Calu3 (cell line): ENCODE measurements at regions not wholly inside any gene's neighbourhood (a gene's known extent, or its start where the extent isn't known, plus 50 kb on each side); places are given as distances from the start of the nearest gene placed in this dataset.
A peak's percentile ranks its signal among the peaks of the same experiment; 100 is the strongest.

Experiments used
- BruUV-seq: library from RNA; stranded (reverse); fragments of 400-500 nt; replicated peaks from 2 replicates; lab custom pipeline; 2021; lab: Mats Ljungman, UMichigan
- CTCF ChIA-PET: fragments of 300-600 bp; sonication (Branson Sonifier 250); formaldehyde crosslinking; loops from one replicate; lab custom pipeline; 2022; ENCODE audit warnings: antibody characterized with exemption; lab: Charles Lee
- DNase-seq: peaks from one replicate; pipeline ENCODE4 v3.0.0; 2022
- H3K27ac Mint-ChIP-seq: one replicate; pipeline ENCODE4 v1.8.0; 2022; ENCODE audit warnings: mixed read lengths; ENCODE audit not compliant: unreplicated experiment
- H3K27me3 Mint-ChIP-seq: one replicate; pipeline ENCODE4 v1.8.0; 2022; ENCODE audit warnings: mixed read lengths; ENCODE audit not compliant: unreplicated experiment
- H3K36me3 Mint-ChIP-seq: one replicate; pipeline ENCODE4 v1.8.0; 2022; ENCODE audit warnings: mild to moderate bottlenecking, moderate library complexity, mixed read lengths; ENCODE audit not compliant: insufficient read depth, unreplicated experiment
- H3K4me1 Mint-ChIP-seq: one replicate; pipeline ENCODE4 v1.8.0; 2022; ENCODE audit warnings: mild to moderate bottlenecking, low read depth, mixed read lengths; ENCODE audit not compliant: unreplicated experiment
- H3K4me3 Mint-ChIP-seq: one replicate; pipeline ENCODE4 v1.8.0; 2022; ENCODE audit warnings: mild to moderate bottlenecking, low read depth, moderate library complexity, mixed read lengths; ENCODE audit not compliant: unreplicated experiment
- H3K9me3 Mint-ChIP-seq: one replicate; pipeline ENCODE4 v1.8.0; 2022; ENCODE audit warnings: low read depth, mixed read lengths; ENCODE audit not compliant: unreplicated experiment
- intact Hi-C: fragments of 100-400 bp; cut with micrococcal nuclease; formaldehyde crosslinking; loops from one replicate; pipeline ENCODE4 v1.10.0; 2022; ENCODE audit not compliant: unreplicated experiment
- TF ChIP-seq, protein P1 (sequence below): fragments of 200-600 bp; IDR thresholded peaks from one replicate; pipeline ENCODE4 v1.8.0; 2022; ENCODE audit warnings: antibody characterized with exemption; ENCODE audit not compliant: unreplicated experiment

DNA sequence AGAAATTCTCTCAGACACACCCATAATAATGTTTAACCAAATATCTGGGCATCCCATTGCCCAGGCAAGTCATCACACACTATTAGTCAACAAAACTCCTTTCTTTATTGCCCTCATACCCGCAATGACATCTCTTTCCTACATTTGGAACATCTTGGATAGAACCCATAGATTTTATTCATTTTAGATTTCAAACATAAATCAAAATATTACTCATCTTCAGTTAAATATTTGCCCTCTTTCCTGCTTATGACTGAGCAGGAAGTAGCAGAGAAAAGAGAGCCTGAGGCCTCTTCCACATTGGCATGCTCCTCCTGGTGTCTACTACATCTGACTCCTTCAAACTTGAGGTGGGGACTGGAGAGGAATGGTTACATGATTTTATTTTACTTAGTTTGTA is 592.0 kb downstream of the CHSY3 start:
- BruUV-seq, result no TSS peak
- intact Hi-C loops, result no loop called here
- TF ChIP-seq, protein P1, sequence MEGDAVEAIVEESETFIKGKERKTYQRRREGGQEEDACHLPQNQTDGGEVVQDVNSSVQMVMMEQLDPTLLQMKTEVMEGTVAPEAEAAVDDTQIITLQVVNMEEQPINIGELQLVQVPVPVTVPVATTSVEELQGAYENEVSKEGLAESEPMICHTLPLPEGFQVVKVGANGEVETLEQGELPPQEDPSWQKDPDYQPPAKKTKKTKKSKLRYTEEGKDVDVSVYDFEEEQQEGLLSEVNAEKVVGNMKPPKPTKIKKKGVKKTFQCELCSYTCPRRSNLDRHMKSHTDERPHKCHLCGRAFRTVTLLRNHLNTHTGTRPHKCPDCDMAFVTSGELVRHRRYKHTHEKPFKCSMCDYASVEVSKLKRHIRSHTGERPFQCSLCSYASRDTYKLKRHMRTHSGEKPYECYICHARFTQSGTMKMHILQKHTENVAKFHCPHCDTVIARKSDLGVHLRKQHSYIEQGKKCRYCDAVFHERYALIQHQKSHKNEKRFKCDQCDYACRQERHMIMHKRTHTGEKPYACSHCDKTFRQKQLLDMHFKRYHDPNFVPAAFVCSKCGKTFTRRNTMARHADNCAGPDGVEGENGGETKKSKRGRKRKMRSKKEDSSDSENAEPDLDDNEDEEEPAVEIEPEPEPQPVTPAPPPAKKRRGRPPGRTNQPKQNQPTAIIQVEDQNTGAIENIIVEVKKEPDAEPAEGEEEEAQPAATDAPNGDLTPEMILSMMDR, result no peak
- no peaks in the 10 kb centered on the region for H3K4me1 Mint-ChIP-seq
- no peaks in the 10 kb centered on the region for H3K27me3 Mint-ChIP-seq
- CTCF ChIA-PET, result no interaction called here
- no peaks in the 10 kb centered on the region for H3K36me3 Mint-ChIP-seq
- H3K27ac Mint-ChIP-seq, result no peak overlapping the region
- DNase-seq, result no peak
- H3K9me3 Mint-ChIP-seq, result peaks cover 16% of the 10 kb centered on the region
- no peak overlapping the region for H3K4me3 Mint-ChIP-seq

DNA sequence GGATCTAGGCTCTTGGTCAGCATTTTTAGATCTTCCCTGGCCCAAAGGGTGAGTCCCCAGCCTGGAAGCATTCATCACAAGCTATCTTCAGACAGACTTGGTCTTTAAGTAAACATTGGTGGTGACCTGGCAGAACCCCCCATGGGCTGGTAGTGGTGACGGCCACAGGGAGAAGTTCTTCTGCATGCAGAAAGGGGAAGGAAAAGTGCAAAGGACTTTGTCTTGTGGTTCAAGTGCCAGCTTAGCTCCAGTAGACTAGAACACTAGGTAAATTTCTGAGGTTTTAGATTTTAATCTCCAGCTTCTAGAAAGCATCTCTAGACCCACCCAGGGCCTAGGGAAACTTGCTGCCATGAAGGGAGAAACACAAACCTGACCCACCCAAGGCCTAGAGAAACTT is 584.0 kb downstream of the CHSY3 start:
- Mint-ChIP-seq H3K9me3 (peaks cover 4% of the 10 kb centered on the region), H3K36me3 (no peaks in the 10 kb centered on the region), H3K27me3 (no peaks in the 10 kb centered on the region), H3K27ac (no peak overlapping the region), H3K4me3 (no peak overlapping the region), H3K4me1 (no peaks in the 10 kb centered on the region)
- no TSS peak for BruUV-seq
- TF ChIP-seq, protein P1, result no peak
- DNase-seq, result no peak
- CTCF ChIA-PET, result no interaction called here
- intact Hi-C loops, result no loop called here

DNA sequence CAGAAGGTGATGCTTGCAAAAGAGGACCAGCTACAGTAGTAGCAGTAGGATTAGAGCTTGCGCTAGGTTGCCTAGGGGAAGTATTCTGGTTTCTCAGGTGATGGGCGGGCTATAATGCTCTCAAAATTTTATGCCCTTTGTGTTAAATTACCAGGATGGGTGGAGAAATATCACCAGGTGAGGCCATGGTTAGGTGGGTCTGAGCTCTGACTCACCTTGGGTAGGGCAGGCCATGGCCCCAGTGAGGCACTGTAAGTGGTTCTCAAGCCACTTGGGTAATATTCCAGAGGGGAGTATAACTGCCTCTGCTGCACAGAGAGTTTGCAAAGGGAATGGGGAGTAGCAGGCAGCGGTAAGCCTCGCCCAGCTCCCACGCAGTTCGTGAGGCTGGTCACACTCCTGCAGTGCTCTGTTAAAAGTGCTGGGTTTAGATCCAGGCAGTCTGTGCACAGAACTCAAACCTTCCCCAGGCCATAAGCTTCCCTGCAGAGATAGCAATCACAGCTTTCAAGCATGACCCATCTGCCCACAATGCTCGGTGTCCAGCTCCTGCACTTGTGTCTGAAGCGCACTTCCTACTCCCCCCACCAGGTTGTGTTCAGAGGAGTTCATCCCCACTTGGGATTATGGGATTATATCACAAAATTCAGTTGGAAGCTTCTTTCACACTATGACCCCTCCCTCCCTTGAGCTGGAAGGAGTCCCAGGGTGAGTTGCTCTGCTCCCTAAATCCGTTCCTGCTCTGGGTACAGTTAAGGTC is 575.0 kb downstream of the CHSY3 start:
- Mint-ChIP-seq H3K9me3 (peaks cover 6% of the 10 kb centered on the region), H3K27ac (no peak overlapping the region), H3K4me1 (peaks cover 11% of the 10 kb centered on the region), H3K4me3 (no peak overlapping the region), H3K27me3 (peaks cover 13% of the 10 kb centered on the region), H3K36me3 (no peaks in the 10 kb centered on the region)
- TF ChIP-seq, protein P1, result no peak
- BruUV-seq, result no TSS peak
- DNase-seq, result no peak
- CTCF ChIA-PET, result interaction anchor here (0.8 to 0.9 kb wide), 2 partner anchors 47 to 143 kb away, joined by 3 read pairs; no protein-coding TSS in a partner anchor
- intact Hi-C loops, result no loop called here

DNA sequence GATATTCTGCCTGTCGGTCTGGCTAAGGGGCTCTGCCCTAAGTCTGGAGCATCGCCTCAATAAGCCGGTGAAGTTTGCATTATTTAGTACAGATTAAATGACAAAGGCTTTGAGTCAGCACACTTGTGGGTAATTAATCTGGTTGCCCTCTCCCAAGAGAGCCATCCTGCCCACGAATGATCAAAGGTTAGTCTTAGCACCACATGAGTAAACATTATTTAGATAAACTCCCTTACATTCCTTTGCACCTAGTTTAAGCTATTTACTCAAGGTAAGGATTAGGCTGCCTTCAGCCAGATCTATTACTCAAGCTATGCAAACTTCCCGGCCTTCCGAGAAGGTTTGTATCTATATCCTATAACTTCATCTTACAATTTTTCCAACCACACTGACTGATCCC is 572.1 kb downstream of the CHSY3 start:
- intact Hi-C loops, result no loop called here
- DNase-seq, result peak; percentile 10
- H3K4me1 Mint-ChIP-seq, result peaks cover 11% of the 10 kb centered on the region
- TF ChIP-seq, protein P1, result no peak
- no peak overlapping the region for H3K4me3 Mint-ChIP-seq
- BruUV-seq, result no TSS peak
- H3K27ac Mint-ChIP-seq, result no peak overlapping the region
- peaks cover 33% of the 10 kb centered on the region for H3K27me3 Mint-ChIP-seq
- peaks cover 13% of the 10 kb centered on the region for H3K9me3 Mint-ChIP-seq
- H3K36me3 Mint-ChIP-seq, result no peaks in the 10 kb centered on the region
- CTCF ChIA-PET, result no interaction called here
